ENCODE measurements at regions not wholly inside any gene's neighbourhood (a gene's known extent, or its start where the extent isn't known, plus 50 kb on each side); places are given as distances from the start of the nearest gene placed in this dataset.
A peak's percentile ranks its signal among the peaks of the same experiment; 100 is the strongest.

DNA sequence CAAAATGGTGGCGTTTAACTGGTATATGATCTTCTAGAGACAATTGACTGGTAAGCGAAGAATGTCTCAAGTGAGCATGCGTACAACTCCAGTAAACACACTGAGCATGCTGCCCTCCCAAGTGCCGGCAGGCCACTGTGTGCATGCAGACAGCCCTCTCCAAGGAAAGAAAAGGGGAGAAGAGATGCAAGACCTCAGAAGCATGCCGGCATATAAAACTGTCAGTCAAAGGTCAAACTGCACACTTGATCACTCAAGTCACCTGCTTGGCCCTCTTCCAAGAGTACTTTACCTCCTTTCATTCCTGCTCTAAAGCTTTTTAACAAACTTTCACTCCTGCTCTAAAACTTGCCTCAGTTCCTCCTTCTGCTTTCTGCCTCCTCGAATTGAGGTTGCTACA is 910.2 kb downstream of the TAF11L14 start:
- peak overlapping the region; percentile 27; the same call in 1 of the 2 replicates for H3K27ac ChIP-seq (ENCODE audit: low read depth, low read length)
- H2AFZ ChIP-seq (ENCODE audit: low read length): no peak overlapping the region
- no peak overlapping the region for H4K5ac ChIP-seq (ENCODE audit: insufficient read length, low read depth, low read length)
- peaks cover 2 to 19% (median 13%) of the 10 kb centered on the region in 4 experiments; a peak in 6 of 7 replicates for H3K4me1 ChIP-seq (replicated peaks in 1 of 4; ENCODE audit: control insufficient read depth in 3 of 4, insufficient read depth in 4 of 4, low read length in 3 of 4)
- H3K79me2 ChIP-seq (ENCODE audit: control insufficient read depth in 1 of 2, insufficient read depth in 2 of 2, low read length in 2 of 2): no peaks in the 10 kb centered on the region
- no peaks in the 10 kb centered on the region for H3K79me1 ChIP-seq (ENCODE audit: low read depth, low read length)
- peak overlapping the region; percentile 46 for H3K4ac ChIP-seq (replicated peaks; ENCODE audit: insufficient read length, low read depth, low read length)
- peaks cover 3 to 13% of the 10 kb centered on the region in 2 experiments; a peak in 2 of 4 replicates for H3K9me3 ChIP-seq (ENCODE audit: insufficient read depth in 2 of 2, low read depth in 1 of 2, low read length in 1 of 2)
- WGBS, 2 experiments (ENCODE audit: extremely low coverage in 1 of 2, insufficient coverage in 1 of 2, insufficient read length in 1 of 2, insufficient replicate concordance in 2 of 2, low coverage in 1 of 2, low lambda C conversion rate in 2 of 2, missing lambda C conversion rate in 1 of 2): 88% methylated on average over 6 of the region's 6 CpGs; no CpG with 5 or more reads in 1 of the 2 experiments
- no peak overlapping the region for H2BK15ac ChIP-seq (ENCODE audit: low read length)
- no peak overlapping the region for H3K14ac ChIP-seq (ENCODE audit: insufficient read length)
- no peak overlapping the region for H3K23ac ChIP-seq (ENCODE audit: insufficient read length)
- H4K8ac ChIP-seq (ENCODE audit: extremely low read depth, insufficient read depth, low read length): no peak overlapping the region
- FAIRE-seq: no peak
- DNase-seq (ENCODE audit: low read depth in 1 of 2, low spot score in 2 of 2): no peak
- CTCF ChIA-PET (ENCODE audit: partially characterized antibody): no interaction called here
- H2BK120ac ChIP-seq (replicated peaks; ENCODE audit: low read depth, low read length): peak overlapping the region; percentile 99
- peak overlapping the region; percentile 56 for H3K56ac ChIP-seq (replicated peaks; ENCODE audit: insufficient read length, low read depth, low read length)
- H3K4me3 ChIP-seq (ENCODE audit: extremely low read depth in 1 of 4, insufficient read depth in 2 of 4, low read depth in 3 of 4, low read length in 4 of 4): no peak overlapping the region
- TF ChIP-seq EZH2 (IDR thresholded peaks at IDR 0.05; ENCODE audit: low read depth, low read length, severe bottlenecking): no peak
- no peak for TF ChIP-seq RNF2 (IDR thresholded peaks at IDR 0.05; ENCODE audit: borderline replicate concordance, low read depth, low read length, missing control alignments, poor library complexity, severe bottlenecking)
- no peak for TF ChIP-seq BCL11A (IDR thresholded peaks at IDR 0.05; ENCODE audit: low read depth in 2 of 2, low read length in 2 of 2)
- peak overlapping the region; percentile 77 for H2BK20ac ChIP-seq (ENCODE audit: low read length)
- peak overlapping the region; percentile 3; the same call in 1 of the 2 replicates for H2AK5ac ChIP-seq (ENCODE audit: low read depth, low read length)
- peak overlapping the region; percentile 97; the same call in 1 of the 2 replicates for H2BK5ac ChIP-seq (ENCODE audit: low read depth, low read length)
- H3K4me2 ChIP-seq (ENCODE audit: insufficient read depth in 1 of 2, low read depth in 2 of 2, low read length in 2 of 2): 0 out of 4 replicates have a peak overlapping the region, but pooled peaks of 1 of the 2 experiments have one; percentile 0
- peak overlapping the region; percentile 89; the same call in 1 of the 2 replicates for H3K18ac ChIP-seq (ENCODE audit: extremely low read depth, low read length)
- peak overlapping the region; percentile 96 for H4K91ac ChIP-seq (replicated peaks; ENCODE audit: insufficient read length, low read length)
- H2BK12ac ChIP-seq (ENCODE audit: low read depth, low read length): peak overlapping the region; percentile 62; the same call in 1 of the 2 replicates
- H3K23me2 ChIP-seq (ENCODE audit: low read depth, low read length): no peaks in the 10 kb centered on the region
- no peaks in the 10 kb centered on the region for H4K20me1 ChIP-seq (replicated peaks in 1 of 2; ENCODE audit: control insufficient read depth in 1 of 2, insufficient read depth in 2 of 2, low read length in 2 of 2)
- POLR2A ChIA-PET (ENCODE audit: partially characterized antibody): no interaction called here
- no peak overlapping the region for H3K9ac ChIP-seq (replicated peaks in 1 of 4; ENCODE audit: extremely low read depth in 1 of 4, low read depth in 3 of 4, low read length in 3 of 4)
- H3K27me3 ChIP-seq (replicated peaks in 1 of 4; ENCODE audit: control insufficient read depth in 3 of 4, extremely low read depth in 1 of 4, insufficient read depth in 3 of 4, low read length in 3 of 4): no peaks in the 10 kb centered on the region
- H3K36me3 ChIP-seq (ENCODE audit: control insufficient read depth in 2 of 4, insufficient read depth in 4 of 4, low read length in 3 of 4): peaks cover 0 to 12% (median 6%) of the 10 kb centered on the region in 4 experiments; a peak in 2 of 8 replicates

All from H1 (cell line).